Duodenal mucosa (tissue), 2 donors: ENCODE measurements at regions not wholly inside any gene's neighbourhood (a gene's known extent, or its start where the extent isn't known, plus 50 kb on each side); places are given as distances from the start of the nearest gene placed in this dataset.

ENCODE experiments used
- H3K27ac ChIP-seq: one replicate; pipeline ENCODE4 v1.7.0; 2013; ENCODE audit warnings: low read depth, low read length
- H3K27me3 ChIP-seq, 2 donors: one replicate each; pipeline ENCODE4 v1.7.0; 2013; ENCODE audit warnings: low read length in 2 of 2, control low read depth in 1 of 2; ENCODE audit not compliant: insufficient read depth in 2 of 2, control insufficient read depth in 1 of 2
- H3K36me3 ChIP-seq, 2 donors: one replicate each; pipeline ENCODE4 v1.7.0; 2013; ENCODE audit warnings: low read length in 2 of 2, control low read depth in 1 of 2; ENCODE audit not compliant: insufficient read depth in 2 of 2, control insufficient read depth in 1 of 2
- H3K4me1 ChIP-seq, 2 donors: one replicate each; pipeline ENCODE4 v1.7.0; 2013; ENCODE audit warnings: low read length in 2 of 2, control low read depth in 1 of 2; ENCODE audit not compliant: insufficient read depth in 2 of 2, control insufficient read depth in 1 of 2
- H3K4me3 ChIP-seq, 2 donors: one replicate each; pipeline ENCODE4 v1.7.0; 2013; ENCODE audit warnings: low read length in 2 of 2, low read depth in 1 of 2
- H3K9ac ChIP-seq, 2 donors: one replicate each; pipeline ENCODE4 v1.7.0; 2013; ENCODE audit warnings: low read length in 2 of 2, low read depth in 1 of 2
- H3K9me3 ChIP-seq, 2 donors: one replicate each; pipeline ENCODE4 v1.7.0; 2013; ENCODE audit warnings: low read length in 2 of 2, control low read depth in 1 of 2; ENCODE audit not compliant: control insufficient read depth in 1 of 2

- no peaks in the 10 kb centered on the region for H3K9me3 ChIP-seq
- no peak overlapping the region for H3K27ac ChIP-seq
- H3K27me3 ChIP-seq = no peaks in the 10 kb centered on the region
- no peak overlapping the region for H3K4me3 ChIP-seq
- no peak overlapping the region for H3K9ac ChIP-seq
- H3K36me3 ChIP-seq = no peaks in the 10 kb centered on the region
- H3K4me1 ChIP-seq = no peaks in the 10 kb centered on the region
These were observed 95.4 kb upstream of the SFSWAP start for GRCh38 chr12:131615326-131616042.

- H3K36me3 ChIP-seq = no peaks in the 10 kb centered on the region
- H3K9me3 ChIP-seq = no peaks in the 10 kb centered on the region
- no peak overlapping the region for H3K4me3 ChIP-seq
- no peaks in the 10 kb centered on the region for H3K4me1 ChIP-seq
- no peak overlapping the region for H3K27ac ChIP-seq
- H3K27me3 ChIP-seq = no peaks in the 10 kb centered on the region
- H3K9ac ChIP-seq = no peak overlapping the region
These were observed 94.7 kb upstream of the SFSWAP start for GRCh38 chr12:131616043-131616700.

- Histone ChIP-seq H3K27ac (no peak overlapping the region), H3K9me3 (no peaks in the 10 kb centered on the region), H3K27me3 (no peaks in the 10 kb centered on the region), H3K9ac (no peak overlapping the region), H3K36me3 (no peaks in the 10 kb centered on the region), H3K4me3 (no peak overlapping the region), H3K4me1 (no peaks in the 10 kb centered on the region)
These were observed 94.2 kb upstream of the SFSWAP start for GRCh38 chr12:131616738-131617137.

GRCh38 chr12:131617179-131617578, 93.7 kb upstream of the SFSWAP start:
- Histone ChIP-seq H3K9ac (no peak overlapping the region), H3K27ac (no peak overlapping the region), H3K4me3 (no peak overlapping the region), H3K4me1 (no peaks in the 10 kb centered on the region), H3K36me3 (no peaks in the 10 kb centered on the region), H3K9me3 (no peaks in the 10 kb centered on the region), H3K27me3 (no peaks in the 10 kb centered on the region)

GRCh38 chr12:131617596-131618302, 93.1 kb upstream of the SFSWAP start:
- no peaks in the 10 kb centered on the region for H3K36me3 ChIP-seq
- H3K4me3 ChIP-seq = no peak overlapping the region
- no peak overlapping the region for H3K9ac ChIP-seq
- no peaks in the 10 kb centered on the region for H3K27me3 ChIP-seq
- no peaks in the 10 kb centered on the region for H3K9me3 ChIP-seq
- no peaks in the 10 kb centered on the region for H3K4me1 ChIP-seq
- no peak overlapping the region for H3K27ac ChIP-seq

GRCh38 chr12:131618303-131618658, 92.6 kb upstream of the SFSWAP start:
- Histone ChIP-seq H3K4me1 (no peaks in the 10 kb centered on the region), H3K36me3 (no peaks in the 10 kb centered on the region), H3K9ac (no peak overlapping the region), H3K4me3 (no peak overlapping the region), H3K9me3 (no peaks in the 10 kb centered on the region), H3K27me3 (no peaks in the 10 kb centered on the region), H3K27ac (no peak overlapping the region)

- H3K4me3 ChIP-seq = no peak overlapping the region
- no peaks in the 10 kb centered on the region for H3K9me3 ChIP-seq
- H3K27me3 ChIP-seq = no peaks in the 10 kb centered on the region
- H3K36me3 ChIP-seq = no peaks in the 10 kb centered on the region
- no peak overlapping the region for H3K27ac ChIP-seq
- H3K4me1 ChIP-seq = no peaks in the 10 kb centered on the region
- no peak overlapping the region for H3K9ac ChIP-seq
These were observed 92.2 kb upstream of the SFSWAP start for GRCh38 chr12:131618701-131619100.

GRCh38 chr12:131619106-131619642, 91.7 kb upstream of the SFSWAP start:
- no peaks in the 10 kb centered on the region for H3K27me3 ChIP-seq
- H3K4me3 ChIP-seq = no peak overlapping the region
- H3K27ac ChIP-seq = no peak overlapping the region
- no peaks in the 10 kb centered on the region for H3K4me1 ChIP-seq
- H3K9me3 ChIP-seq = no peaks in the 10 kb centered on the region
- no peak overlapping the region for H3K9ac ChIP-seq
- H3K36me3 ChIP-seq = no peaks in the 10 kb centered on the region

- Histone ChIP-seq H3K9ac (no peak overlapping the region), H3K9me3 (no peaks in the 10 kb centered on the region), H3K36me3 (no peaks in the 10 kb centered on the region), H3K4me3 (no peak overlapping the region), H3K4me1 (no peaks in the 10 kb centered on the region), H3K27me3 (no peaks in the 10 kb centered on the region), H3K27ac (no peak overlapping the region)
These were observed 91.0 kb upstream of the SFSWAP start for GRCh38 chr12:131619736-131620506.
